ENCODE measurements at regions not wholly inside any gene's neighbourhood (a gene's known extent, or its start where the extent isn't known, plus 50 kb on each side); places are given as distances from the start of the nearest gene placed in this dataset.

GRCh38 chr10:81021428-81022129 is 483.9 kb downstream of the SH2D4B start:
- H3K79me2 ChIP-seq, result no peaks in the 10 kb centered on the region
- no peak overlapping the region for H3K4me3 ChIP-seq (ENCODE audit: low read depth, low read length)
- no peak for TF ChIP-seq CTCF (IDR thresholded peaks at IDR 0.05)
- no peaks in the 10 kb centered on the region for H3K4me1 ChIP-seq
- no peak overlapping the region for H3K4me2 ChIP-seq (ENCODE audit: low read length)
- no peak overlapping the region for H2AFZ ChIP-seq
- H3K36me3 ChIP-seq (ENCODE audit: control insufficient read depth, insufficient read depth, low read length), result no peaks in the 10 kb centered on the region
- H3K27me3 ChIP-seq (ENCODE audit: control insufficient read depth, insufficient read depth, low read length), result no peaks in the 10 kb centered on the region
- H3K9me3 ChIP-seq (ENCODE audit: control insufficient read depth, low read length), result no peaks in the 10 kb centered on the region
- no peak overlapping the region for H3K9ac ChIP-seq
- H3K27ac ChIP-seq, result no peak overlapping the region

- Histone ChIP-seq H2AFZ (no peak overlapping the region), H3K9ac (no peak overlapping the region), H3K4me2 (ENCODE audit: low read length) (no peak overlapping the region), H3K79me2 (no peaks in the 10 kb centered on the region), H3K36me3 (ENCODE audit: control insufficient read depth, insufficient read depth, low read length) (no peaks in the 10 kb centered on the region), H3K4me1 (no peaks in the 10 kb centered on the region), H3K27me3 (ENCODE audit: control insufficient read depth, insufficient read depth, low read length) (no peaks in the 10 kb centered on the region), H3K4me3 (ENCODE audit: low read depth, low read length) (no peak overlapping the region), H3K9me3 (ENCODE audit: control insufficient read depth, low read length) (no peaks in the 10 kb centered on the region), H3K27ac (no peak overlapping the region)
- no peak for TF ChIP-seq CTCF (IDR thresholded peaks at IDR 0.05)
Observed at GRCh38 chr10:81026591-81026990, 488.9 kb downstream of the SH2D4B start.

- no peak overlapping the region for H3K27ac ChIP-seq
- H3K9me3 ChIP-seq (ENCODE audit: control insufficient read depth, low read length), result no peaks in the 10 kb centered on the region
- H3K4me2 ChIP-seq (ENCODE audit: low read length), result no peak overlapping the region
- no peak overlapping the region for H2AFZ ChIP-seq
- H3K27me3 ChIP-seq (ENCODE audit: control insufficient read depth, insufficient read depth, low read length), result no peaks in the 10 kb centered on the region
- no peak overlapping the region for H3K9ac ChIP-seq
- H3K4me1 ChIP-seq, result no peaks in the 10 kb centered on the region
- H3K36me3 ChIP-seq (ENCODE audit: control insufficient read depth, insufficient read depth, low read length), result no peaks in the 10 kb centered on the region
- H3K4me3 ChIP-seq (ENCODE audit: low read depth, low read length), result no peak overlapping the region
- TF ChIP-seq CTCF (IDR thresholded peaks at IDR 0.05), result no peak
- no peaks in the 10 kb centered on the region for H3K79me2 ChIP-seq
Observed at GRCh38 chr10:81027223-81027622, 489.5 kb downstream of the SH2D4B start.

GRCh38 chr10:81027706-81028105 is 490.0 kb downstream of the SH2D4B start:
- no peaks in the 10 kb centered on the region for H3K79me2 ChIP-seq
- no peak overlapping the region for H3K4me2 ChIP-seq (ENCODE audit: low read length)
- no peaks in the 10 kb centered on the region for H3K27me3 ChIP-seq (ENCODE audit: control insufficient read depth, insufficient read depth, low read length)
- H3K27ac ChIP-seq, result no peak overlapping the region
- H2AFZ ChIP-seq, result no peak overlapping the region
- no peak overlapping the region for H3K9ac ChIP-seq
- H3K9me3 ChIP-seq (ENCODE audit: control insufficient read depth, low read length), result no peaks in the 10 kb centered on the region
- TF ChIP-seq CTCF (IDR thresholded peaks at IDR 0.05), result no peak
- H3K4me3 ChIP-seq (ENCODE audit: low read depth, low read length), result no peak overlapping the region
- H3K4me1 ChIP-seq, result no peaks in the 10 kb centered on the region
- no peaks in the 10 kb centered on the region for H3K36me3 ChIP-seq (ENCODE audit: control insufficient read depth, insufficient read depth, low read length)

DNA sequence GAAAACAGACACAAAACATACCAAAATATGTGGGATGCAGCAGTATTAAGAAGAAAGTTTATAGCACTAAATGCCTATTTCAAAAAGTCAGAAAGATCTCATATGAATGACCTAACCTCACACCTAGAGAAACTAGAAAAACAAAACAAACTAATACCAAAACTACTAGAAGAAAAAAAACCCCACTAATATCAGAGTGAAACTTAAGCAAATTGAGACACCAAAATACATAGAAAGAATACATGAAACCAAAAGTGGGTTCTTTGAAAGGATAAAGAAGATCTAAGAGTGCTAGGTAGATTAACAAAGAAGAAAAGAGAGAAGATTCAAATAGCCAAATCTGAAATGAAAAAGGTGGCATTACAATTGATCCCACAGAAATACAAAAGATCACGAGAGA is 494.1 kb downstream of the SH2D4B start:
- Histone ChIP-seq H3K9ac (no peak overlapping the region), H3K4me1 (no peaks in the 10 kb centered on the region), H2AFZ (no peak overlapping the region), H3K79me2 (no peaks in the 10 kb centered on the region), H3K36me3 (ENCODE audit: control insufficient read depth, insufficient read depth, low read length) (no peaks in the 10 kb centered on the region), H3K27me3 (ENCODE audit: control insufficient read depth, insufficient read depth, low read length) (no peaks in the 10 kb centered on the region), H3K4me2 (ENCODE audit: low read length) (no peak overlapping the region), H3K9me3 (ENCODE audit: control insufficient read depth, low read length) (no peaks in the 10 kb centered on the region), H3K27ac (no peak overlapping the region), H3K4me3 (ENCODE audit: low read depth, low read length) (no peak overlapping the region)
- no peak for TF ChIP-seq CTCF (IDR thresholded peaks at IDR 0.05)
